HCT116 (cell line): ENCODE measurements at regions not wholly inside any gene's neighbourhood (a gene's known extent, or its start where the extent isn't known, plus 50 kb on each side); places are given as distances from the start of the nearest gene placed in this dataset.

Experiments used
- ATAC-seq: fragments of 200-7000 bp; cut with Tn5 transposase; 2 replicates; pipeline ENCODE4 v1.9.1; 2020; ENCODE audit warnings: mild to moderate bottlenecking, moderate library complexity
- BruUV-seq: library from RNA; stranded (reverse); fragments of 400-500 nt; replicated peaks from 2 replicates; lab custom pipeline; 2021; lab: Mats Ljungman, UMichigan
- CTCF ChIA-PET: fragments of 300-600 bp; sonication (Branson Sonifier 250); formaldehyde crosslinking; loops from one replicate; lab custom pipeline; 2021; ENCODE audit warnings: antibody characterized with exemption; lab: Charles Lee
- POLR2A ChIA-PET: fragments of 300-600, 350-600 bp; sonication (Branson Sonifier 250); formaldehyde crosslinking; loops from one replicate; lab custom pipeline; 2021; ENCODE audit warnings: antibody characterized with exemption; lab: Charles Lee
- RAD21 ChIA-PET, 2 experiments: fragments of 300-600 bp; sonication (Branson Sonifier 250); formaldehyde crosslinking; loops; one replicate each; lab custom pipeline; 2023; ENCODE audit warnings: low total read pairs in 2 of 2; ENCODE audit not compliant: uncharacterized antibody in 2 of 2, unreplicated experiment in 2 of 2, low non-redundant PET in 1 of 2; lab: Charles Lee
- DNase-seq: peaks from one replicate; pipeline ENCODE4 v3.0.0-alpha.2; 2010; ENCODE audit warnings: low read depth, low spot score
- H2AFZ ChIP-seq: fragments of 200-600 bp; shearing (Covaris generic), sonication (generic); 2 replicates; pipeline ENCODE4 v1.6.1; 2017; ENCODE audit warnings: low read depth, mixed run types, mixed read lengths, antibody characterized with exemption, low read length; ENCODE audit not compliant: poor library complexity, severe bottlenecking
- H3K27ac ChIP-seq: 2 replicates; pipeline ENCODE4 v1.5.1; 2012; ENCODE audit warnings: low read depth, low read length
- H3K27me3 ChIP-seq: fragments of 200-600 bp; sonication (generic); 2 replicates; pipeline ENCODE4 v1.6.1; 2016; ENCODE audit warnings: mixed run types, low read length, mixed read lengths; ENCODE audit not compliant: insufficient read depth
- H3K36me3 ChIP-seq, 2 experiments: fragments of 200-500 bp in 1 of 2; fragments of 200-600 bp in 1 of 2; sonication (Bioruptor generic) in 1 of 2; sonication (generic) in 1 of 2; 2 replicates each; pipeline versions ENCODE4 v1.5.1 to v1.6.1; 2014 to 2016; ENCODE audit warnings: low read length in 2 of 2, inconsistent platforms in 1 of 2, mixed read lengths in 1 of 2, mixed run types in 1 of 2; ENCODE audit not compliant: insufficient read depth in 2 of 2, control insufficient read depth in 1 of 2
- H3K4me1 ChIP-seq, 2 experiments: fragments of 200-600 bp in 1 of 2; sonication (generic) in 1 of 2; 2 replicates each; pipeline versions ENCODE4 v1.5.1 to v1.6.1; 2012 to 2017; ENCODE audit warnings: low read length in 2 of 2, inconsistent platforms in 1 of 2, mild to moderate bottlenecking in 1 of 2, mixed read lengths in 1 of 2, mixed run types in 1 of 2, moderate library complexity in 1 of 2; ENCODE audit not compliant: insufficient read depth in 2 of 2, control insufficient read depth in 1 of 2
- H3K4me2 ChIP-seq: fragments of 200-600 bp; sonication (generic); 2 replicates; pipeline ENCODE4 v1.6.1; 2017; ENCODE audit warnings: mixed run types, low read length, mixed read lengths
- H3K4me3 ChIP-seq, 2 experiments: fragments of 200-600 bp in 1 of 2; sonication (generic) in 1 of 2; replicated peaks in 1 of 2; 2 replicates each; pipeline ENCODE4 v1.5.1; 2011 to 2016; ENCODE audit warnings: low read length in 2 of 2, control low read depth in 1 of 2, low read depth in 1 of 2, mild to moderate bottlenecking in 1 of 2, mixed read lengths in 1 of 2, mixed run types in 1 of 2
- H3K79me2 ChIP-seq: fragments of 200-600 bp; sonication (generic); 2 replicates; pipeline ENCODE4 v1.6.1; 2017; ENCODE audit warnings: mild to moderate bottlenecking, mixed run types, low read length, moderate library complexity, mixed read lengths; ENCODE audit not compliant: insufficient read depth
- H3K9ac ChIP-seq: fragments of 200-600 bp; sonication (generic); 2 replicates; pipeline ENCODE4 v1.6.1; 2016; ENCODE audit warnings: low read length, mixed read lengths
- H3K9me2 ChIP-seq: fragments of 200-600 bp; sonication (generic), shearing (Covaris generic); 2 replicates; pipeline ENCODE4 v1.6.1; 2017; ENCODE audit warnings: mixed run types, mild to moderate bottlenecking, moderate library complexity; ENCODE audit not compliant: insufficient read depth
- H3K9me3 ChIP-seq, 2 experiments: fragments of 200-500 bp in 1 of 2; fragments of 200-600 bp in 1 of 2; sonication (Bioruptor generic) in 1 of 2; sonication (generic) in 1 of 2; 2 replicates each; pipeline ENCODE4 v1.6.1; 2014 to 2017; ENCODE audit warnings: low read length in 2 of 2, mixed read lengths in 2 of 2, inconsistent platforms in 1 of 2, low read depth in 1 of 2, mild to moderate bottlenecking in 1 of 2, mixed run types in 1 of 2, moderate library complexity in 1 of 2; ENCODE audit not compliant: control insufficient read depth in 1 of 2, insufficient read depth in 1 of 2
- H4K20me1 ChIP-seq: fragments of 200-600 bp; sonication (generic), shearing (Covaris generic); 2 replicates; pipeline ENCODE4 v1.6.1; 2017; ENCODE audit warnings: mixed run types, mild to moderate bottlenecking, moderate library complexity; ENCODE audit not compliant: insufficient read depth
- CBX3 ChIP-seq: IDR thresholded peaks from 2 replicates; pipeline ENCODE4 v1.6.1; 2012; ENCODE audit warnings: low read depth
- CEBPB ChIP-seq: IDR thresholded peaks from 2 replicates; pipeline ENCODE4 v1.6.1; 2012; ENCODE audit warnings: low read depth
- ELF1 ChIP-seq: IDR thresholded peaks from 2 replicates; pipeline ENCODE4 v1.6.1; 2012; ENCODE audit warnings: low read depth, borderline replicate concordance
- EZH2 ChIP-seq: fragments of 200-600 bp; sonication (generic); IDR thresholded peaks from 2 replicates; pipeline ENCODE4 v1.6.1; 2017; ENCODE audit warnings: antibody characterized with exemption, mixed run types
- FOSL1 ChIP-seq: IDR thresholded peaks from 2 replicates; pipeline ENCODE4 v1.6.1; 2012; ENCODE audit warnings: low read depth
- JUND ChIP-seq: IDR thresholded peaks from 2 replicates; pipeline ENCODE4 v1.6.1; 2012
- MAX ChIP-seq: IDR thresholded peaks from 2 replicates; pipeline ENCODE4 v1.6.1; 2012
- RAD21 ChIP-seq: IDR thresholded peaks from 2 replicates; pipeline ENCODE4 v1.6.1; 2012; ENCODE audit warnings: low read depth, mild to moderate bottlenecking
- REST ChIP-seq: IDR thresholded peaks from 2 replicates; pipeline ENCODE4 v1.6.1; 2012; ENCODE audit warnings: low read depth
- SIN3A ChIP-seq: IDR thresholded peaks from 2 replicates; pipeline ENCODE4 v1.6.1; 2012; ENCODE audit warnings: low read depth
- SP1 ChIP-seq: IDR thresholded peaks from 2 replicates; pipeline ENCODE4 v1.6.1; 2012; ENCODE audit warnings: low read depth
- SRF ChIP-seq: IDR thresholded peaks from 2 replicates; pipeline ENCODE4 v1.6.1; 2012; ENCODE audit warnings: low read depth
- ZBTB33 ChIP-seq: IDR thresholded peaks from 2 replicates; pipeline ENCODE4 v1.6.1; 2011; ENCODE audit warnings: mild to moderate bottlenecking, low read length, moderate library complexity; ENCODE audit not compliant: insufficient replicate concordance; ENCODE audit errors: extremely low read depth
- ZNF274 ChIP-seq: fragments of 200-500 bp; sonication (Bioruptor generic); IDR thresholded peaks from 2 replicates; pipeline ENCODE4 v1.6.1; 2014; ENCODE audit warnings: mild to moderate bottlenecking, low read depth, low read length, inconsistent platforms
- intact Hi-C: fragments of 100-400 bp; cut with micrococcal nuclease; formaldehyde crosslinking; loops from 2 replicates; pipeline ENCODE4 v1.10.0; 2022

- Histone ChIP-seq H3K27me3 (peaks cover 20% of the 10 kb centered on the region; the same call in 1 of the 2 replicates), H2AFZ (no peak overlapping the region), H4K20me1 (no peaks in the 10 kb centered on the region), H3K36me3 (no peaks in the 10 kb centered on the region), H3K4me1 (no peaks in the 10 kb centered on the region), H3K79me2 (no peaks in the 10 kb centered on the region), H3K9ac (no peak overlapping the region), H3K9me2 (no peaks in the 10 kb centered on the region), H3K4me3 (no peak overlapping the region), H3K27ac (no peak overlapping the region), H3K4me2 (no peak overlapping the region), H3K9me3 (no peaks in the 10 kb centered on the region; a peak in 1 of 4 replicates)
- POLR2A ChIA-PET, result no interaction called here
- TF ChIP-seq SIN3A (no peak), ELF1 (no peak), MAX (no peak)
- CTCF ChIA-PET, result no interaction called here
- intact Hi-C loops, result no loop called here
- BruUV-seq, result no TSS peak
- RAD21 ChIA-PET, result no interaction called here
- DNase-seq (no peak), ATAC-seq (no peak)
These were observed 288.3 kb downstream of the CYP26B1 start for GRCh38 chr2:71859211-71859847.

GRCh38 chr2:71858071-71858470, 289.6 kb downstream of the CYP26B1 start:
- no peak overlapping the region for H3K9ac ChIP-seq
- no peaks in the 10 kb centered on the region for H3K79me2 ChIP-seq
- ChIA-PET CTCF (no interaction called here), RAD21 (no interaction called here), POLR2A (no interaction called here)
- no TSS peak for BruUV-seq
- no peaks in the 10 kb centered on the region for H3K36me3 ChIP-seq
- H3K9me3 ChIP-seq, result no peaks in the 10 kb centered on the region; a peak in 1 of 4 replicates
- no peaks in the 10 kb centered on the region for H3K4me1 ChIP-seq
- H4K20me1 ChIP-seq, result no peaks in the 10 kb centered on the region
- peaks cover 20% of the 10 kb centered on the region; the same call in 1 of the 2 replicates for H3K27me3 ChIP-seq
- no peak overlapping the region for H2AFZ ChIP-seq
- DNase-seq (no peak), ATAC-seq (no peak)
- H3K4me2 ChIP-seq, result no peak overlapping the region
- TF ChIP-seq REST (no peak), CBX3 (no peak), CEBPB (no peak), JUND (no peak), SP1 (no peak), EZH2 (no peak), FOSL1 (no peak), RAD21 (no peak), ELF1 (no peak), ZNF274 (no peak), SRF (no peak), MAX (no peak), ZBTB33 (no peak)
- no peaks in the 10 kb centered on the region for H3K9me2 ChIP-seq
- no peak overlapping the region for H3K27ac ChIP-seq
- intact Hi-C loops, result no loop called here
- no peak overlapping the region for H3K4me3 ChIP-seq
